HCT116 (cell line): ENCODE measurements at regions not wholly inside any gene's neighbourhood (a gene's known extent, or its start where the extent isn't known, plus 50 kb on each side); places are given as distances from the start of the nearest gene placed in this dataset.

Experiments
- CTCF ChIP-seq, 3 experiments: fragments of 200-600 bp in 1 of 3; sonication (generic) in 1 of 3; IDR thresholded peaks in 2 of 3; conservative IDR thresholded peaks in 1 of 3; 2 replicates each; pipeline ENCODE4 v1.5.1; 2012 to 2017; ENCODE audit warnings: low read depth in 2 of 3, low read length in 2 of 3, antibody characterized with exemption in 1 of 3, borderline replicate concordance in 1 of 3, control low read depth in 1 of 3, mild to moderate bottlenecking in 1 of 3, mixed read lengths in 1 of 3, mixed run types in 1 of 3, moderate library complexity in 1 of 3; ENCODE audit not compliant: insufficient read depth in 1 of 3
- JUND ChIP-seq: IDR thresholded peaks from 2 replicates; pipeline ENCODE4 v1.6.1; 2012
- SP1 ChIP-seq: IDR thresholded peaks from 2 replicates; pipeline ENCODE4 v1.6.1; 2012; ENCODE audit warnings: low read depth
- TCF7L2 ChIP-seq: IDR thresholded peaks from 2 replicates; pipeline ENCODE4 v1.7.0; 2011; ENCODE audit warnings: borderline replicate concordance, inconsistent platforms; ENCODE audit not compliant: insufficient read depth, insufficient read length; ENCODE audit errors: extremely low read depth

- no peak for TF ChIP-seq TCF7L2
- no peak for TF ChIP-seq CTCF (IDR thresholded peaks at IDR 0.05 in 2 of 3, conservative IDR thresholded peaks at IDR 0.05 in 1 of 3; ENCODE audit: borderline replicate concordance in 1 of 3, insufficient read depth in 1 of 3, low read depth in 2 of 3, low read length in 2 of 3)
- TF ChIP-seq SP1 = no peak
- no peak for TF ChIP-seq JUND
These were observed 285.3 kb downstream of the HIVEP2 start for GRCh38 chr6:142659661-142660060.
